HCT116 (cell line): ENCODE measurements at regions not wholly inside any gene's neighbourhood (a gene's known extent, or its start where the extent isn't known, plus 50 kb on each side); places are given as distances from the start of the nearest gene placed in this dataset.

Experiments
- ATAC-seq: fragments of 200-7000 bp; cut with Tn5 transposase; 2 replicates; pipeline ENCODE4 v1.9.1; 2020; ENCODE audit warnings: mild to moderate bottlenecking, moderate library complexity
- BruUV-seq: library from RNA; stranded (reverse); fragments of 400-500 nt; replicated peaks from 2 replicates; lab custom pipeline; 2021; lab: Mats Ljungman, UMichigan
- CTCF ChIA-PET: fragments of 300-600 bp; sonication (Branson Sonifier 250); formaldehyde crosslinking; loops from one replicate; lab custom pipeline; 2021; ENCODE audit warnings: antibody characterized with exemption; lab: Charles Lee
- POLR2A ChIA-PET: fragments of 300-600, 350-600 bp; sonication (Branson Sonifier 250); formaldehyde crosslinking; loops from one replicate; lab custom pipeline; 2021; ENCODE audit warnings: antibody characterized with exemption; lab: Charles Lee
- RAD21 ChIA-PET, 2 experiments: fragments of 300-600 bp; sonication (Branson Sonifier 250); formaldehyde crosslinking; loops; one replicate each; lab custom pipeline; 2023; ENCODE audit warnings: low total read pairs in 2 of 2; ENCODE audit not compliant: uncharacterized antibody in 2 of 2, unreplicated experiment in 2 of 2, low non-redundant PET in 1 of 2; lab: Charles Lee
- DNase-seq: peaks from one replicate; pipeline ENCODE4 v3.0.0-alpha.2; 2010; ENCODE audit warnings: low read depth, low spot score
- H2AFZ ChIP-seq: fragments of 200-600 bp; shearing (Covaris generic), sonication (generic); 2 replicates; pipeline ENCODE4 v1.6.1; 2017; ENCODE audit warnings: low read depth, mixed run types, mixed read lengths, antibody characterized with exemption, low read length; ENCODE audit not compliant: poor library complexity, severe bottlenecking
- H3K27ac ChIP-seq: 2 replicates; pipeline ENCODE4 v1.5.1; 2012; ENCODE audit warnings: low read depth, low read length
- H3K27me3 ChIP-seq: fragments of 200-600 bp; sonication (generic); 2 replicates; pipeline ENCODE4 v1.6.1; 2016; ENCODE audit warnings: mixed run types, low read length, mixed read lengths; ENCODE audit not compliant: insufficient read depth
- H3K36me3 ChIP-seq, 2 experiments: fragments of 200-500 bp in 1 of 2; fragments of 200-600 bp in 1 of 2; sonication (Bioruptor generic) in 1 of 2; sonication (generic) in 1 of 2; 2 replicates each; pipeline versions ENCODE4 v1.5.1 to v1.6.1; 2014 to 2016; ENCODE audit warnings: low read length in 2 of 2, inconsistent platforms in 1 of 2, mixed read lengths in 1 of 2, mixed run types in 1 of 2; ENCODE audit not compliant: insufficient read depth in 2 of 2, control insufficient read depth in 1 of 2
- H3K4me1 ChIP-seq, 2 experiments: fragments of 200-600 bp in 1 of 2; sonication (generic) in 1 of 2; 2 replicates each; pipeline versions ENCODE4 v1.5.1 to v1.6.1; 2012 to 2017; ENCODE audit warnings: low read length in 2 of 2, inconsistent platforms in 1 of 2, mild to moderate bottlenecking in 1 of 2, mixed read lengths in 1 of 2, mixed run types in 1 of 2, moderate library complexity in 1 of 2; ENCODE audit not compliant: insufficient read depth in 2 of 2, control insufficient read depth in 1 of 2
- H3K4me2 ChIP-seq: fragments of 200-600 bp; sonication (generic); 2 replicates; pipeline ENCODE4 v1.6.1; 2017; ENCODE audit warnings: mixed run types, low read length, mixed read lengths
- H3K4me3 ChIP-seq, 2 experiments: fragments of 200-600 bp in 1 of 2; sonication (generic) in 1 of 2; replicated peaks in 1 of 2; 2 replicates each; pipeline ENCODE4 v1.5.1; 2011 to 2016; ENCODE audit warnings: low read length in 2 of 2, control low read depth in 1 of 2, low read depth in 1 of 2, mild to moderate bottlenecking in 1 of 2, mixed read lengths in 1 of 2, mixed run types in 1 of 2
- H3K79me2 ChIP-seq: fragments of 200-600 bp; sonication (generic); 2 replicates; pipeline ENCODE4 v1.6.1; 2017; ENCODE audit warnings: mild to moderate bottlenecking, mixed run types, low read length, moderate library complexity, mixed read lengths; ENCODE audit not compliant: insufficient read depth
- H3K9ac ChIP-seq: fragments of 200-600 bp; sonication (generic); 2 replicates; pipeline ENCODE4 v1.6.1; 2016; ENCODE audit warnings: low read length, mixed read lengths
- H3K9me2 ChIP-seq: fragments of 200-600 bp; sonication (generic), shearing (Covaris generic); 2 replicates; pipeline ENCODE4 v1.6.1; 2017; ENCODE audit warnings: mixed run types, mild to moderate bottlenecking, moderate library complexity; ENCODE audit not compliant: insufficient read depth
- H3K9me3 ChIP-seq, 2 experiments: fragments of 200-500 bp in 1 of 2; fragments of 200-600 bp in 1 of 2; sonication (Bioruptor generic) in 1 of 2; sonication (generic) in 1 of 2; 2 replicates each; pipeline ENCODE4 v1.6.1; 2014 to 2017; ENCODE audit warnings: low read length in 2 of 2, mixed read lengths in 2 of 2, inconsistent platforms in 1 of 2, low read depth in 1 of 2, mild to moderate bottlenecking in 1 of 2, mixed run types in 1 of 2, moderate library complexity in 1 of 2; ENCODE audit not compliant: control insufficient read depth in 1 of 2, insufficient read depth in 1 of 2
- H4K20me1 ChIP-seq: fragments of 200-600 bp; sonication (generic), shearing (Covaris generic); 2 replicates; pipeline ENCODE4 v1.6.1; 2017; ENCODE audit warnings: mixed run types, mild to moderate bottlenecking, moderate library complexity; ENCODE audit not compliant: insufficient read depth
- CBX3 ChIP-seq: IDR thresholded peaks from 2 replicates; pipeline ENCODE4 v1.6.1; 2012; ENCODE audit warnings: low read depth
- CTCF ChIP-seq, 3 experiments: fragments of 200-600 bp in 1 of 3; sonication (generic) in 1 of 3; IDR thresholded peaks in 2 of 3; conservative IDR thresholded peaks in 1 of 3; 2 replicates each; pipeline ENCODE4 v1.5.1; 2012 to 2017; ENCODE audit warnings: low read depth in 2 of 3, low read length in 2 of 3, antibody characterized with exemption in 1 of 3, borderline replicate concordance in 1 of 3, control low read depth in 1 of 3, mild to moderate bottlenecking in 1 of 3, mixed read lengths in 1 of 3, mixed run types in 1 of 3, moderate library complexity in 1 of 3; ENCODE audit not compliant: insufficient read depth in 1 of 3
- EGR1 ChIP-seq: IDR thresholded peaks from 2 replicates; pipeline ENCODE4 v1.6.1; 2012; ENCODE audit warnings: low read depth
- EZH2 ChIP-seq: fragments of 200-600 bp; sonication (generic); IDR thresholded peaks from 2 replicates; pipeline ENCODE4 v1.6.1; 2017; ENCODE audit warnings: antibody characterized with exemption, mixed run types
- MAX ChIP-seq: IDR thresholded peaks from 2 replicates; pipeline ENCODE4 v1.6.1; 2012
- POLR2AphosphoS5 ChIP-seq: IDR thresholded peaks from 2 replicates; pipeline ENCODE4 v1.6.1; 2011; ENCODE audit warnings: mild to moderate bottlenecking, low read depth, low read length, moderate library complexity
- RAD21 ChIP-seq: IDR thresholded peaks from 2 replicates; pipeline ENCODE4 v1.6.1; 2012; ENCODE audit warnings: low read depth, mild to moderate bottlenecking
- REST ChIP-seq: IDR thresholded peaks from 2 replicates; pipeline ENCODE4 v1.6.1; 2012; ENCODE audit warnings: low read depth
- SP1 ChIP-seq: IDR thresholded peaks from 2 replicates; pipeline ENCODE4 v1.6.1; 2012; ENCODE audit warnings: low read depth
- SRF ChIP-seq: IDR thresholded peaks from 2 replicates; pipeline ENCODE4 v1.6.1; 2012; ENCODE audit warnings: low read depth
- TCF7L2 ChIP-seq: IDR thresholded peaks from 2 replicates; pipeline ENCODE4 v1.7.0; 2011; ENCODE audit warnings: borderline replicate concordance, inconsistent platforms; ENCODE audit not compliant: insufficient read depth, insufficient read length; ENCODE audit errors: extremely low read depth
- YY1 ChIP-seq: IDR thresholded peaks from 2 replicates; pipeline ENCODE4 v1.6.1; 2011; ENCODE audit warnings: low read length, low read depth, moderate library complexity, mild to moderate bottlenecking; ENCODE audit not compliant: insufficient replicate concordance; ENCODE audit errors: extremely low read depth
- ZBTB33 ChIP-seq: IDR thresholded peaks from 2 replicates; pipeline ENCODE4 v1.6.1; 2011; ENCODE audit warnings: mild to moderate bottlenecking, low read length, moderate library complexity; ENCODE audit not compliant: insufficient replicate concordance; ENCODE audit errors: extremely low read depth
- ZFX ChIP-seq: fragments of 450-650 bp; IDR thresholded peaks from 2 replicates; pipeline ENCODE4 v1.6.1; 2017
- intact Hi-C: fragments of 100-400 bp; cut with micrococcal nuclease; formaldehyde crosslinking; loops from 2 replicates; pipeline ENCODE4 v1.10.0; 2022

GRCh38 chr3:110995461-110996231 lies 76.0 kb upstream of the NECTIN3 start:
- BruUV-seq = no TSS peak
- Histone ChIP-seq H4K20me1 (no peaks in the 10 kb centered on the region), H3K9ac (no peak overlapping the region), H3K79me2 (no peaks in the 10 kb centered on the region), H3K36me3 (no peaks in the 10 kb centered on the region), H3K4me3 (no peak overlapping the region), H3K9me2 (no peaks in the 10 kb centered on the region; the same call in 1 of the 2 replicates), H3K27me3 (no peaks in the 10 kb centered on the region), H3K9me3 (no peaks in the 10 kb centered on the region), H3K4me2 (no peak overlapping the region), H2AFZ (no peak overlapping the region), H3K27ac (no peak overlapping the region), H3K4me1 (no peaks in the 10 kb centered on the region)
- ChIA-PET POLR2A (no interaction called here), RAD21 (no interaction called here), CTCF (no interaction called here)
- intact Hi-C loops = no loop called here
- no peak for ATAC-seq
- TF ChIP-seq REST (no peak), ZFX (no peak), CTCF (IDR thresholded peaks at IDR 0.05 in 2 of 3, conservative IDR thresholded peaks at IDR 0.05 in 1 of 3; ENCODE audit: borderline replicate concordance in 1 of 3, insufficient read depth in 1 of 3, low read depth in 2 of 3, low read length in 2 of 3) (no peak), POLR2AphosphoS5 (no peak), ZBTB33 (no peak), MAX (no peak), YY1 (no peak), RAD21 (no peak), SP1 (no peak), CBX3 (no peak), EZH2 (no peak), TCF7L2 (no peak), EGR1 (no peak), SRF (no peak)
- DNase-seq = no peak
